Nephron progenitor cell (in vitro differentiated cells): ENCODE measurements at regions not wholly inside any gene's neighbourhood (a gene's known extent, or its start where the extent isn't known, plus 50 kb on each side); places are given as distances from the start of the nearest gene placed in this dataset.

Experiments
- DNase-seq: peaks from one replicate; pipeline ENCODE4 v3.0.0; 2021
- H3K27ac Mint-ChIP-seq: 2 replicates; pipeline ENCODE4 v1.8.0; 2021; ENCODE audit warnings: mild to moderate bottlenecking, moderate library complexity, mixed read lengths
- H3K27me3 Mint-ChIP-seq: 2 replicates; pipeline ENCODE4 v1.8.0; 2021; ENCODE audit warnings: mild to moderate bottlenecking, low read depth, mixed read lengths; ENCODE audit not compliant: poor library complexity
- H3K36me3 Mint-ChIP-seq: 2 replicates; pipeline ENCODE4 v1.8.0; 2021; ENCODE audit warnings: low read depth, mixed read lengths
- H3K4me1 Mint-ChIP-seq: 2 replicates; pipeline ENCODE4 v1.8.0; 2021; ENCODE audit warnings: mixed read lengths
- H3K4me3 Mint-ChIP-seq: 2 replicates; pipeline ENCODE4 v1.8.0; 2021; ENCODE audit warnings: mild to moderate bottlenecking, moderate library complexity, mixed read lengths
- H3K9me3 Mint-ChIP-seq: 2 replicates; pipeline ENCODE4 v1.8.0; 2021; ENCODE audit warnings: mild to moderate bottlenecking, moderate library complexity, mixed read lengths
- TF ChIP-seq, protein P1 (sequence below): fragments of 200-600 bp; sonication (generic); IDR thresholded peaks from 2 replicates; pipeline ENCODE4 v1.5.0; 2021; ENCODE audit warnings: antibody characterized with exemption

DNA sequence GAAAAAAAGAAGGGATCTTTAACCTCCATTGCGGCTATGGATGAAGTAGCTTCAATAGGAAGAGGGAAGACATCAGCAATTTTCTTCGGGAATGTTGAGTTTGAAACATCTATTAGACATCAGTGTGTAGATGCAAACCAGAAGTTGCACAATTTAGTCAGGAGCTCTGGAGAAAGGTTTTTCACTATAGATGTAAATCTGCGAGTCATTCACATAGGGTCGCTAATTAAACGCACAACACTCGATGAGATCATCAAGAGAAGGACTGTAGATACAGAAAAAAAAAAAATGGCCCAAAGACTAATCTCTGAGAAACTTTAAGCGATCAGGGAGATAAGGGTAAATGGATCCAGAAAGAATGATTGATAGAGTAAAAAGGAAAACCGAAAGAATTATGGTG is 61.7 kb upstream of the TES start:
- no peak for DNase-seq
- Mint-ChIP-seq H3K4me3 (no peak overlapping the region), H3K9me3 (no peaks in the 10 kb centered on the region), H3K27ac (no peak overlapping the region), H3K27me3 (peaks cover 2% of the 10 kb centered on the region), H3K36me3 (no peaks in the 10 kb centered on the region), H3K4me1 (peaks cover 5% of the 10 kb centered on the region)
- TF ChIP-seq, protein P1, sequence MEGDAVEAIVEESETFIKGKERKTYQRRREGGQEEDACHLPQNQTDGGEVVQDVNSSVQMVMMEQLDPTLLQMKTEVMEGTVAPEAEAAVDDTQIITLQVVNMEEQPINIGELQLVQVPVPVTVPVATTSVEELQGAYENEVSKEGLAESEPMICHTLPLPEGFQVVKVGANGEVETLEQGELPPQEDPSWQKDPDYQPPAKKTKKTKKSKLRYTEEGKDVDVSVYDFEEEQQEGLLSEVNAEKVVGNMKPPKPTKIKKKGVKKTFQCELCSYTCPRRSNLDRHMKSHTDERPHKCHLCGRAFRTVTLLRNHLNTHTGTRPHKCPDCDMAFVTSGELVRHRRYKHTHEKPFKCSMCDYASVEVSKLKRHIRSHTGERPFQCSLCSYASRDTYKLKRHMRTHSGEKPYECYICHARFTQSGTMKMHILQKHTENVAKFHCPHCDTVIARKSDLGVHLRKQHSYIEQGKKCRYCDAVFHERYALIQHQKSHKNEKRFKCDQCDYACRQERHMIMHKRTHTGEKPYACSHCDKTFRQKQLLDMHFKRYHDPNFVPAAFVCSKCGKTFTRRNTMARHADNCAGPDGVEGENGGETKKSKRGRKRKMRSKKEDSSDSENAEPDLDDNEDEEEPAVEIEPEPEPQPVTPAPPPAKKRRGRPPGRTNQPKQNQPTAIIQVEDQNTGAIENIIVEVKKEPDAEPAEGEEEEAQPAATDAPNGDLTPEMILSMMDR: no peak

DNA sequence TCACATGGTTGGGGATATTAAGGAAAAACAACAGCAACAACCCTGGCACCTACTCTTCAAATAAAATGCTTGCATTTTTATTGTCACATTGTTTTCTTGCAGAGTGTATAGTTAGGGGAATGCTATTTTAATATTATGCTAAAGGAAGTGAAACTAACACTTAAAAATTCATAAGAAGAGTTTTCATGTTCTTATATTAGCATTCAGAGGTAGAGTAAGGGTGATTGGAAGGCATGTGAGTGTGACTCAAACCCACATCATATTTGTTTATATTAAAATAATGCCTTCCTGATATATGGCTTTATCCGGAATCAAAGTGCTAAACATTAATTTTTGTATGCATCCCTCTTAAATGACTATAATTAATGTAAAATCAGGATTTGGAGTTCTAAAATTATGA is 59.8 kb upstream of the TES start:
- DNase-seq: no peak
- Mint-ChIP-seq H3K4me3 (no peak overlapping the region), H3K36me3 (no peaks in the 10 kb centered on the region), H3K4me1 (no peaks in the 10 kb centered on the region), H3K9me3 (no peaks in the 10 kb centered on the region), H3K27me3 (peaks cover 2% of the 10 kb centered on the region), H3K27ac (no peak overlapping the region)
- TF ChIP-seq, protein P1: no peak

DNA sequence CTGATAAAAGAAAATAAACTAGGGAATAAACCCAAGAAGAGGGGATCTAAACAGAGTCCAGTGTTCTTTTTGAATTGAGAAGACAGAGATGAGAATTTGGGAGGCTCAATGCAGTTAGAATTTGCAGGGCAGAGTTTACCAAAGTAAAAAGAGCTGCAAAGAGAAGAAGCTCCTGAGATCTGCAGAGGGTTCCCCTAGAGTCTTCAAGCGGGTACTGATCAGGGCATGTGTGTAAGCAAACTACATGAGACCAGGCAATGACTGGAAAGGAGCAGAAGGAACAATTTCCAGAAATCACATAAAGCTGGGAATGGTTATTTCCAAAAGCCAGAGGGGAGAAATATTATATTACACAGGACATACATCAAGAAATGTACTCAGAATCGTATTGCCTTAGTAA is 58.1 kb upstream of the TES start:
- no peaks in the 10 kb centered on the region for H3K9me3 Mint-ChIP-seq
- H3K36me3 Mint-ChIP-seq: no peaks in the 10 kb centered on the region
- H3K27ac Mint-ChIP-seq: no peak overlapping the region
- H3K27me3 Mint-ChIP-seq: peaks cover 2% of the 10 kb centered on the region
- DNase-seq: no peak
- H3K4me3 Mint-ChIP-seq: no peak overlapping the region
- TF ChIP-seq, protein P1: no peak
- no peaks in the 10 kb centered on the region for H3K4me1 Mint-ChIP-seq

DNA sequence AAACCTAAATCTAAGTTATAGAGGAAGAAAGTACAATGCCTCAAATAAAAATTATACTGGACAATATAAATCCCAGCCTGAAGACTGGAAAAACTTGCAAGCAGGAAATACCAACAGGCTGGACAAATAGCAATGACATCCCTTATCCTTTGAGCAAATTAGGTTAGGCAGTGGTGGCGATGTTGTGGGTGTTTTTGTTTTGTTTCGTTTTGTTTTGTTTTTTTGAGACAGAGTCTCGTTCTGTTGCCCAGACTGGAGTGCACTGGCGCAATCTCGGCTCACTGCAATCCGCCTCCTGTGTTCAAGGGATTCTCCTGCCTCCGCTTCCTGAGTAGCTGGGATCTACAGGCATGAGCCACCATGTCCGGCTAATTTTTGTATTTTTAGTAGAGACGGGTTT is 57.3 kb upstream of the TES start:
- Mint-ChIP-seq H3K9me3 (no peaks in the 10 kb centered on the region), H3K4me3 (no peak overlapping the region), H3K27ac (no peak overlapping the region), H3K4me1 (no peaks in the 10 kb centered on the region), H3K27me3 (peaks cover 2% of the 10 kb centered on the region), H3K36me3 (no peaks in the 10 kb centered on the region)
- DNase-seq: no peak
- TF ChIP-seq, protein P1: no peak

DNA sequence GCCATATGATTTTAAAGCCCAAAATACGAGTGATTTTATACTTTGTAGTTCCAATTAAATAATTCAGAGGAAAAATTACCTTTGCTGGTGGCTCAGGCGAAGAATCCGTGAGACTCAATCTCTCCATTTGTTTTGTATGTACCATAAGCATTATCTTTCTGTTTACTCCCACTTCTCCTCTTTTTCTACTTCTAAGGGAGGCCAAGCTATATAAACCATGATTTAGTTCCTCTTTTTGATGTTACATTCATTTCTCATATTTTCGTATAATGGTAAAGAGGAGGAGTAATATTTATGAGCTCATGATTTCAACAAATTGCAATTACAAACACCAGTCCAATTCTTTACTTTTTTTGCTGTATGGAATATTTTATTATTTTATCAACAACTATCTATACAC is 50.6 kb upstream of the TES start:
- no peak overlapping the region for H3K4me3 Mint-ChIP-seq
- peaks cover 12% of the 10 kb centered on the region for H3K4me1 Mint-ChIP-seq
- no peak overlapping the region for H3K27ac Mint-ChIP-seq
- no peaks in the 10 kb centered on the region for H3K9me3 Mint-ChIP-seq
- TF ChIP-seq, protein P1: no peak
- DNase-seq: no peak
- H3K36me3 Mint-ChIP-seq: no peaks in the 10 kb centered on the region
- no peaks in the 10 kb centered on the region for H3K27me3 Mint-ChIP-seq
